HCT116 (cell line): ENCODE measurements at regions not wholly inside any gene's neighbourhood (a gene's known extent, or its start where the extent isn't known, plus 50 kb on each side); places are given as distances from the start of the nearest gene placed in this dataset.

Experiments
- ATAC-seq: fragments of 200-7000 bp; cut with Tn5 transposase; 2 replicates; pipeline ENCODE4 v1.9.1; 2020; ENCODE audit warnings: mild to moderate bottlenecking, moderate library complexity
- BruUV-seq: library from RNA; stranded (reverse); fragments of 400-500 nt; replicated peaks from 2 replicates; lab custom pipeline; 2021; lab: Mats Ljungman, UMichigan
- CTCF ChIA-PET: fragments of 300-600 bp; sonication (Branson Sonifier 250); formaldehyde crosslinking; loops from one replicate; lab custom pipeline; 2021; ENCODE audit warnings: antibody characterized with exemption; lab: Charles Lee
- POLR2A ChIA-PET: fragments of 300-600, 350-600 bp; sonication (Branson Sonifier 250); formaldehyde crosslinking; loops from one replicate; lab custom pipeline; 2021; ENCODE audit warnings: antibody characterized with exemption; lab: Charles Lee
- RAD21 ChIA-PET, 2 experiments: fragments of 300-600 bp; sonication (Branson Sonifier 250); formaldehyde crosslinking; loops; one replicate each; lab custom pipeline; 2023; ENCODE audit warnings: low total read pairs in 2 of 2; ENCODE audit not compliant: uncharacterized antibody in 2 of 2, unreplicated experiment in 2 of 2, low non-redundant PET in 1 of 2; lab: Charles Lee
- DNase-seq: peaks from one replicate; pipeline ENCODE4 v3.0.0-alpha.2; 2010; ENCODE audit warnings: low read depth, low spot score
- H2AFZ ChIP-seq: fragments of 200-600 bp; shearing (Covaris generic), sonication (generic); 2 replicates; pipeline ENCODE4 v1.6.1; 2017; ENCODE audit warnings: low read depth, mixed run types, mixed read lengths, antibody characterized with exemption, low read length; ENCODE audit not compliant: poor library complexity, severe bottlenecking
- H3K27ac ChIP-seq: 2 replicates; pipeline ENCODE4 v1.5.1; 2012; ENCODE audit warnings: low read depth, low read length
- H3K27me3 ChIP-seq: fragments of 200-600 bp; sonication (generic); 2 replicates; pipeline ENCODE4 v1.6.1; 2016; ENCODE audit warnings: mixed run types, low read length, mixed read lengths; ENCODE audit not compliant: insufficient read depth
- H3K36me3 ChIP-seq, 2 experiments: fragments of 200-500 bp in 1 of 2; fragments of 200-600 bp in 1 of 2; sonication (Bioruptor generic) in 1 of 2; sonication (generic) in 1 of 2; 2 replicates each; pipeline versions ENCODE4 v1.5.1 to v1.6.1; 2014 to 2016; ENCODE audit warnings: low read length in 2 of 2, inconsistent platforms in 1 of 2, mixed read lengths in 1 of 2, mixed run types in 1 of 2; ENCODE audit not compliant: insufficient read depth in 2 of 2, control insufficient read depth in 1 of 2
- H3K4me1 ChIP-seq, 2 experiments: fragments of 200-600 bp in 1 of 2; sonication (generic) in 1 of 2; 2 replicates each; pipeline versions ENCODE4 v1.5.1 to v1.6.1; 2012 to 2017; ENCODE audit warnings: low read length in 2 of 2, inconsistent platforms in 1 of 2, mild to moderate bottlenecking in 1 of 2, mixed read lengths in 1 of 2, mixed run types in 1 of 2, moderate library complexity in 1 of 2; ENCODE audit not compliant: insufficient read depth in 2 of 2, control insufficient read depth in 1 of 2
- H3K4me2 ChIP-seq: fragments of 200-600 bp; sonication (generic); 2 replicates; pipeline ENCODE4 v1.6.1; 2017; ENCODE audit warnings: mixed run types, low read length, mixed read lengths
- H3K4me3 ChIP-seq, 2 experiments: fragments of 200-600 bp in 1 of 2; sonication (generic) in 1 of 2; replicated peaks in 1 of 2; 2 replicates each; pipeline ENCODE4 v1.5.1; 2011 to 2016; ENCODE audit warnings: low read length in 2 of 2, control low read depth in 1 of 2, low read depth in 1 of 2, mild to moderate bottlenecking in 1 of 2, mixed read lengths in 1 of 2, mixed run types in 1 of 2
- H3K79me2 ChIP-seq: fragments of 200-600 bp; sonication (generic); 2 replicates; pipeline ENCODE4 v1.6.1; 2017; ENCODE audit warnings: mild to moderate bottlenecking, mixed run types, low read length, moderate library complexity, mixed read lengths; ENCODE audit not compliant: insufficient read depth
- H3K9ac ChIP-seq: fragments of 200-600 bp; sonication (generic); 2 replicates; pipeline ENCODE4 v1.6.1; 2016; ENCODE audit warnings: low read length, mixed read lengths
- H3K9me2 ChIP-seq: fragments of 200-600 bp; sonication (generic), shearing (Covaris generic); 2 replicates; pipeline ENCODE4 v1.6.1; 2017; ENCODE audit warnings: mixed run types, mild to moderate bottlenecking, moderate library complexity; ENCODE audit not compliant: insufficient read depth
- H3K9me3 ChIP-seq, 2 experiments: fragments of 200-500 bp in 1 of 2; fragments of 200-600 bp in 1 of 2; sonication (Bioruptor generic) in 1 of 2; sonication (generic) in 1 of 2; 2 replicates each; pipeline ENCODE4 v1.6.1; 2014 to 2017; ENCODE audit warnings: low read length in 2 of 2, mixed read lengths in 2 of 2, inconsistent platforms in 1 of 2, low read depth in 1 of 2, mild to moderate bottlenecking in 1 of 2, mixed run types in 1 of 2, moderate library complexity in 1 of 2; ENCODE audit not compliant: control insufficient read depth in 1 of 2, insufficient read depth in 1 of 2
- H4K20me1 ChIP-seq: fragments of 200-600 bp; sonication (generic), shearing (Covaris generic); 2 replicates; pipeline ENCODE4 v1.6.1; 2017; ENCODE audit warnings: mixed run types, mild to moderate bottlenecking, moderate library complexity; ENCODE audit not compliant: insufficient read depth
- CEBPB ChIP-seq: IDR thresholded peaks from 2 replicates; pipeline ENCODE4 v1.6.1; 2012; ENCODE audit warnings: low read depth
- ELF1 ChIP-seq: IDR thresholded peaks from 2 replicates; pipeline ENCODE4 v1.6.1; 2012; ENCODE audit warnings: low read depth, borderline replicate concordance
- EZH2phosphoT487 ChIP-seq: fragments of 200-600 bp; IDR thresholded peaks from 2 replicates; pipeline ENCODE4 v1.6.1; 2018; ENCODE audit warnings: antibody characterized with exemption, borderline replicate concordance
- JUND ChIP-seq: IDR thresholded peaks from 2 replicates; pipeline ENCODE4 v1.6.1; 2012
- SP1 ChIP-seq: IDR thresholded peaks from 2 replicates; pipeline ENCODE4 v1.6.1; 2012; ENCODE audit warnings: low read depth
- SRF ChIP-seq: IDR thresholded peaks from 2 replicates; pipeline ENCODE4 v1.6.1; 2012; ENCODE audit warnings: low read depth
- YY1 ChIP-seq: IDR thresholded peaks from 2 replicates; pipeline ENCODE4 v1.6.1; 2011; ENCODE audit warnings: low read length, low read depth, moderate library complexity, mild to moderate bottlenecking; ENCODE audit not compliant: insufficient replicate concordance; ENCODE audit errors: extremely low read depth
- ZFX ChIP-seq: fragments of 450-650 bp; IDR thresholded peaks from 2 replicates; pipeline ENCODE4 v1.6.1; 2017
- ZNF274 ChIP-seq: fragments of 200-500 bp; sonication (Bioruptor generic); IDR thresholded peaks from 2 replicates; pipeline ENCODE4 v1.6.1; 2014; ENCODE audit warnings: mild to moderate bottlenecking, low read depth, low read length, inconsistent platforms
- intact Hi-C: fragments of 100-400 bp; cut with micrococcal nuclease; formaldehyde crosslinking; loops from 2 replicates; pipeline ENCODE4 v1.10.0; 2022
- TF ChIP-seq, protein P1 (sequence below): IDR thresholded peaks from 2 replicates; pipeline ENCODE4 v1.6.1; 2012; ENCODE audit warnings: low read depth
- TF ChIP-seq, protein P2 (sequence below): IDR thresholded peaks from 2 replicates; pipeline ENCODE4 v1.6.1; 2012
- TF ChIP-seq, protein P3 (sequence below): IDR thresholded peaks from 2 replicates; pipeline ENCODE4 v1.6.1; 2011; ENCODE audit warnings: mild to moderate bottlenecking, low read length, moderate library complexity; ENCODE audit not compliant: insufficient replicate concordance; ENCODE audit errors: extremely low read depth
- TF ChIP-seq, protein P4 (sequence below), 3 experiments: fragments of 200-600 bp in 1 of 3; sonication (generic) in 1 of 3; IDR thresholded peaks in 2 of 3; conservative IDR thresholded peaks in 1 of 3; 2 replicates each; pipeline ENCODE4 v1.5.1; 2012 to 2017; ENCODE audit warnings: low read depth in 2 of 3, low read length in 2 of 3, antibody characterized with exemption in 1 of 3, borderline replicate concordance in 1 of 3, control low read depth in 1 of 3, mild to moderate bottlenecking in 1 of 3, mixed read lengths in 1 of 3, mixed run types in 1 of 3, moderate library complexity in 1 of 3; ENCODE audit not compliant: insufficient read depth in 1 of 3

DNA sequence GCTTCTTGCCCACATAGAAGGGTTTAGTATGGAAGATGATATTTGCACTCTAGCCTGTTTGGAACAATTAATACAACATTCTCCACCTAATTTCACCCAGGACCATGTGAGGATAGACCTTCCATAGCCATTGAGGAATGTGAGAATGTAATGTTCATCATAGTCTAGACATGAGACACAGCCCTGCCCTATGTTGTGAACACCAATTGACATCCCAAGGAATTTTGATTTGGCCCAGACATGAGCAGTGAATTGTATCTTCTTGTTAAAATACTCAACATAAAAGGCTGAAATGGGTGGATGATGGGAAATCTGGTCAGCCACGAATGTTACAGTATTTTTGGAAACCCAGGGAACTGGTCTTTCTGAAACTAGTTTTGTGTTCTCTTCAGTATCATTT lies 892.3 kb upstream of the CHORDC1 start:
- BruUV-seq, result no TSS peak
- H3K27ac ChIP-seq, result no peak overlapping the region
- no peak for ATAC-seq
- no peak for TF ChIP-seq SRF
- no peak for TF ChIP-seq ZFX
- no peak for TF ChIP-seq EZH2phosphoT487
- TF ChIP-seq, protein P1, sequence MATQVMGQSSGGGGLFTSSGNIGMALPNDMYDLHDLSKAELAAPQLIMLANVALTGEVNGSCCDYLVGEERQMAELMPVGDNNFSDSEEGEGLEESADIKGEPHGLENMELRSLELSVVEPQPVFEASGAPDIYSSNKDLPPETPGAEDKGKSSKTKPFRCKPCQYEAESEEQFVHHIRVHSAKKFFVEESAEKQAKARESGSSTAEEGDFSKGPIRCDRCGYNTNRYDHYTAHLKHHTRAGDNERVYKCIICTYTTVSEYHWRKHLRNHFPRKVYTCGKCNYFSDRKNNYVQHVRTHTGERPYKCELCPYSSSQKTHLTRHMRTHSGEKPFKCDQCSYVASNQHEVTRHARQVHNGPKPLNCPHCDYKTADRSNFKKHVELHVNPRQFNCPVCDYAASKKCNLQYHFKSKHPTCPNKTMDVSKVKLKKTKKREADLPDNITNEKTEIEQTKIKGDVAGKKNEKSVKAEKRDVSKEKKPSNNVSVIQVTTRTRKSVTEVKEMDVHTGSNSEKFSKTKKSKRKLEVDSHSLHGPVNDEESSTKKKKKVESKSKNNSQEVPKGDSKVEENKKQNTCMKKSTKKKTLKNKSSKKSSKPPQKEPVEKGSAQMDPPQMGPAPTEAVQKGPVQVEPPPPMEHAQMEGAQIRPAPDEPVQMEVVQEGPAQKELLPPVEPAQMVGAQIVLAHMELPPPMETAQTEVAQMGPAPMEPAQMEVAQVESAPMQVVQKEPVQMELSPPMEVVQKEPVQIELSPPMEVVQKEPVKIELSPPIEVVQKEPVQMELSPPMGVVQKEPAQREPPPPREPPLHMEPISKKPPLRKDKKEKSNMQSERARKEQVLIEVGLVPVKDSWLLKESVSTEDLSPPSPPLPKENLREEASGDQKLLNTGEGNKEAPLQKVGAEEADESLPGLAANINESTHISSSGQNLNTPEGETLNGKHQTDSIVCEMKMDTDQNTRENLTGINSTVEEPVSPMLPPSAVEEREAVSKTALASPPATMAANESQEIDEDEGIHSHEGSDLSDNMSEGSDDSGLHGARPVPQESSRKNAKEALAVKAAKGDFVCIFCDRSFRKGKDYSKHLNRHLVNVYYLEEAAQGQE, result no peak
- TF ChIP-seq, protein P2, sequence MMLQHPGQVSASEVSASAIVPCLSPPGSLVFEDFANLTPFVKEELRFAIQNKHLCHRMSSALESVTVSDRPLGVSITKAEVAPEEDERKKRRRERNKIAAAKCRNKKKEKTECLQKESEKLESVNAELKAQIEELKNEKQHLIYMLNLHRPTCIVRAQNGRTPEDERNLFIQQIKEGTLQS, result no peak
- TF ChIP-seq, protein P3, sequence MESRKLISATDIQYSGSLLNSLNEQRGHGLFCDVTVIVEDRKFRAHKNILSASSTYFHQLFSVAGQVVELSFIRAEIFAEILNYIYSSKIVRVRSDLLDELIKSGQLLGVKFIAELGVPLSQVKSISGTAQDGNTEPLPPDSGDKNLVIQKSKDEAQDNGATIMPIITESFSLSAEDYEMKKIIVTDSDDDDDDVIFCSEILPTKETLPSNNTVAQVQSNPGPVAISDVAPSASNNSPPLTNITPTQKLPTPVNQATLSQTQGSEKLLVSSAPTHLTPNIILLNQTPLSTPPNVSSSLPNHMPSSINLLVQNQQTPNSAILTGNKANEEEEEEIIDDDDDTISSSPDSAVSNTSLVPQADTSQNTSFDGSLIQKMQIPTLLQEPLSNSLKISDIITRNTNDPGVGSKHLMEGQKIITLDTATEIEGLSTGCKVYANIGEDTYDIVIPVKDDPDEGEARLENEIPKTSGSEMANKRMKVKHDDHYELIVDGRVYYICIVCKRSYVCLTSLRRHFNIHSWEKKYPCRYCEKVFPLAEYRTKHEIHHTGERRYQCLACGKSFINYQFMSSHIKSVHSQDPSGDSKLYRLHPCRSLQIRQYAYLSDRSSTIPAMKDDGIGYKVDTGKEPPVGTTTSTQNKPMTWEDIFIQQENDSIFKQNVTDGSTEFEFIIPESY, result no peak
- no peak for TF ChIP-seq JUND
- no peak for TF ChIP-seq ZNF274
- TF ChIP-seq ELF1, result no peak
- no peak for TF ChIP-seq SP1
- TF ChIP-seq CEBPB, result no peak
- no peak for TF ChIP-seq YY1
- TF ChIP-seq, protein P4, sequence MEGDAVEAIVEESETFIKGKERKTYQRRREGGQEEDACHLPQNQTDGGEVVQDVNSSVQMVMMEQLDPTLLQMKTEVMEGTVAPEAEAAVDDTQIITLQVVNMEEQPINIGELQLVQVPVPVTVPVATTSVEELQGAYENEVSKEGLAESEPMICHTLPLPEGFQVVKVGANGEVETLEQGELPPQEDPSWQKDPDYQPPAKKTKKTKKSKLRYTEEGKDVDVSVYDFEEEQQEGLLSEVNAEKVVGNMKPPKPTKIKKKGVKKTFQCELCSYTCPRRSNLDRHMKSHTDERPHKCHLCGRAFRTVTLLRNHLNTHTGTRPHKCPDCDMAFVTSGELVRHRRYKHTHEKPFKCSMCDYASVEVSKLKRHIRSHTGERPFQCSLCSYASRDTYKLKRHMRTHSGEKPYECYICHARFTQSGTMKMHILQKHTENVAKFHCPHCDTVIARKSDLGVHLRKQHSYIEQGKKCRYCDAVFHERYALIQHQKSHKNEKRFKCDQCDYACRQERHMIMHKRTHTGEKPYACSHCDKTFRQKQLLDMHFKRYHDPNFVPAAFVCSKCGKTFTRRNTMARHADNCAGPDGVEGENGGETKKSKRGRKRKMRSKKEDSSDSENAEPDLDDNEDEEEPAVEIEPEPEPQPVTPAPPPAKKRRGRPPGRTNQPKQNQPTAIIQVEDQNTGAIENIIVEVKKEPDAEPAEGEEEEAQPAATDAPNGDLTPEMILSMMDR (IDR thresholded peaks at IDR 0.05 in 2 of 3, conservative IDR thresholded peaks at IDR 0.05 in 1 of 3; ENCODE audit: borderline replicate concordance in 1 of 3, insufficient read depth in 1 of 3, low read depth in 2 of 3, low read length in 2 of 3), result no peak
- TF ChIP-seq, all 23 proteins: peak for 0
- H3K9me2 ChIP-seq, result no peaks in the 10 kb centered on the region
- intact Hi-C loops, result no loop called here
- H2AFZ ChIP-seq, result no peak overlapping the region
- no peak overlapping the region for H3K4me2 ChIP-seq
- no peaks in the 10 kb centered on the region for H3K79me2 ChIP-seq
- peaks cover 6 to 23% of the 10 kb centered on the region in 2 experiments; a peak in 2 of 4 replicates for H3K9me3 ChIP-seq
- CTCF ChIA-PET, result no interaction called here
- H3K4me1 ChIP-seq, result no peaks in the 10 kb centered on the region
- H3K36me3 ChIP-seq, result no peaks in the 10 kb centered on the region
- no peaks in the 10 kb centered on the region for H4K20me1 ChIP-seq
- no peak for DNase-seq
- H3K9ac ChIP-seq, result no peak overlapping the region
- no peaks in the 10 kb centered on the region for H3K27me3 ChIP-seq
- H3K4me3 ChIP-seq, result no peak overlapping the region
- RAD21 ChIA-PET, result no interaction called here
- POLR2A ChIA-PET, result no interaction called here
